ENCODE measurements at regions not wholly inside any gene's neighbourhood (a gene's known extent, or its start where the extent isn't known, plus 50 kb on each side); places are given as distances from the start of the nearest gene placed in this dataset.
A peak's percentile ranks its signal among the peaks of the same experiment; 100 is the strongest.

- H3K27me3 Mint-ChIP-seq (ENCODE audit: insufficient read depth, low read depth, poor library complexity): peaks cover 2% of the 10 kb centered on the region
- H3K4me3 Mint-ChIP-seq: no peak overlapping the region
- Histone ChIP-seq H4K20me1 (replicated peaks; ENCODE audit: insufficient read depth) (no peaks in the 10 kb centered on the region), H3K4me1 (ENCODE audit: insufficient read depth) (peaks cover 26% of the 10 kb centered on the region), H3K36me3 (ENCODE audit: insufficient read depth) (no peaks in the 10 kb centered on the region), H3F3A (replicated peaks; ENCODE audit: low read depth) (no peaks in the 10 kb centered on the region), H3K4me2 (no peak overlapping the region), H3K9me2 (ENCODE audit: insufficient read depth) (peaks cover 8% of the 10 kb centered on the region; the same call in 1 of the 2 replicates), H3K27ac (ENCODE audit: low read depth) (no peak overlapping the region), H2AFZ (peak overlapping the region; percentile 11; the same call in 1 of the 2 replicates), H3K27me3 (ENCODE audit: insufficient read depth) (no peaks in the 10 kb centered on the region), H3K4me3 (no peak overlapping the region), H3K79me2 (replicated peaks; ENCODE audit: insufficient read depth) (no peaks in the 10 kb centered on the region)
- no peak overlapping the region for H3K27ac Mint-ChIP-seq
- ATAC-seq (peak; percentile 56), DNase-seq (ENCODE audit: low spot score) (peak; percentile 15)
- no peaks in the 10 kb centered on the region for H3K36me3 Mint-ChIP-seq (ENCODE audit: low read depth)
- TF ChIP-seq, protein P1, sequence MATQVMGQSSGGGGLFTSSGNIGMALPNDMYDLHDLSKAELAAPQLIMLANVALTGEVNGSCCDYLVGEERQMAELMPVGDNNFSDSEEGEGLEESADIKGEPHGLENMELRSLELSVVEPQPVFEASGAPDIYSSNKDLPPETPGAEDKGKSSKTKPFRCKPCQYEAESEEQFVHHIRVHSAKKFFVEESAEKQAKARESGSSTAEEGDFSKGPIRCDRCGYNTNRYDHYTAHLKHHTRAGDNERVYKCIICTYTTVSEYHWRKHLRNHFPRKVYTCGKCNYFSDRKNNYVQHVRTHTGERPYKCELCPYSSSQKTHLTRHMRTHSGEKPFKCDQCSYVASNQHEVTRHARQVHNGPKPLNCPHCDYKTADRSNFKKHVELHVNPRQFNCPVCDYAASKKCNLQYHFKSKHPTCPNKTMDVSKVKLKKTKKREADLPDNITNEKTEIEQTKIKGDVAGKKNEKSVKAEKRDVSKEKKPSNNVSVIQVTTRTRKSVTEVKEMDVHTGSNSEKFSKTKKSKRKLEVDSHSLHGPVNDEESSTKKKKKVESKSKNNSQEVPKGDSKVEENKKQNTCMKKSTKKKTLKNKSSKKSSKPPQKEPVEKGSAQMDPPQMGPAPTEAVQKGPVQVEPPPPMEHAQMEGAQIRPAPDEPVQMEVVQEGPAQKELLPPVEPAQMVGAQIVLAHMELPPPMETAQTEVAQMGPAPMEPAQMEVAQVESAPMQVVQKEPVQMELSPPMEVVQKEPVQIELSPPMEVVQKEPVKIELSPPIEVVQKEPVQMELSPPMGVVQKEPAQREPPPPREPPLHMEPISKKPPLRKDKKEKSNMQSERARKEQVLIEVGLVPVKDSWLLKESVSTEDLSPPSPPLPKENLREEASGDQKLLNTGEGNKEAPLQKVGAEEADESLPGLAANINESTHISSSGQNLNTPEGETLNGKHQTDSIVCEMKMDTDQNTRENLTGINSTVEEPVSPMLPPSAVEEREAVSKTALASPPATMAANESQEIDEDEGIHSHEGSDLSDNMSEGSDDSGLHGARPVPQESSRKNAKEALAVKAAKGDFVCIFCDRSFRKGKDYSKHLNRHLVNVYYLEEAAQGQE (IDR thresholded peaks at IDR 0.05; ENCODE audit: unreplicated experiment): no peak
- no peak for TF ChIP-seq EZH2 (IDR thresholded peaks at IDR 0.05; ENCODE audit: low read depth, unreplicated experiment)
- no peaks in the 10 kb centered on the region; the same call in 2 of the 3 replicates for H3K9me3 Mint-ChIP-seq
- peaks cover 24% of the 10 kb centered on the region; the same call in 2 of the 3 replicates for H3K4me1 Mint-ChIP-seq
These were observed 154.1 kb downstream of the SDHAF3 start for GRCh38 chr7:97271619-97272018.

GRCh38 chr7:97272237-97272975, 154.9 kb downstream of the SDHAF3 start:
- Mint-ChIP-seq H3K27ac (no peak overlapping the region), H3K9me3 (no peaks in the 10 kb centered on the region; the same call in 2 of the 3 replicates), H3K36me3 (ENCODE audit: low read depth) (no peaks in the 10 kb centered on the region), H3K4me3 (no peak overlapping the region), H3K27me3 (ENCODE audit: insufficient read depth, low read depth, poor library complexity) (peaks cover 2% of the 10 kb centered on the region), H3K4me1 (peaks cover 24% of the 10 kb centered on the region; the same call in 2 of the 3 replicates)
- ATAC-seq (no peak), DNase-seq (ENCODE audit: low spot score) (no peak)
- no peaks in the 10 kb centered on the region for H4K20me1 ChIP-seq (replicated peaks; ENCODE audit: insufficient read depth)
- peak overlapping the region; percentile 11; the same call in 1 of the 2 replicates for H2AFZ ChIP-seq
- H3K79me2 ChIP-seq (replicated peaks; ENCODE audit: insufficient read depth): no peaks in the 10 kb centered on the region
- H3K27ac ChIP-seq (ENCODE audit: low read depth): no peak overlapping the region
- H3K27me3 ChIP-seq (ENCODE audit: insufficient read depth): no peaks in the 10 kb centered on the region
- no peak overlapping the region for H3K4me3 ChIP-seq
- H3K36me3 ChIP-seq (ENCODE audit: insufficient read depth): no peaks in the 10 kb centered on the region
- H3K9me2 ChIP-seq (ENCODE audit: insufficient read depth): peaks cover 8% of the 10 kb centered on the region; the same call in 1 of the 2 replicates
- H3K4me2 ChIP-seq: no peak overlapping the region
- peaks cover 26% of the 10 kb centered on the region for H3K4me1 ChIP-seq (ENCODE audit: insufficient read depth)
- no peaks in the 10 kb centered on the region for H3F3A ChIP-seq (replicated peaks; ENCODE audit: low read depth)
- no peak for TF ChIP-seq STAT1 (IDR thresholded peaks at IDR 0.05; ENCODE audit: unreplicated experiment)
- TF ChIP-seq, protein P1 (IDR thresholded peaks at IDR 0.05; ENCODE audit: unreplicated experiment): no peak
- TF ChIP-seq ZNF114 (CRISPR knock-in tag; IDR thresholded peaks at IDR 0.05): no peak
- TF ChIP-seq CREB1 (CRISPR knock-in tag; IDR thresholded peaks at IDR 0.05; ENCODE audit: low read depth): no peak
- TF ChIP-seq EZH2phosphoT487 (IDR thresholded peaks at IDR 0.05; ENCODE audit: unreplicated experiment): no peak

Measured in GM23338 (cell line).